Neural progenitor cell (in vitro differentiated cells): ENCODE measurements at regions not wholly inside any gene's neighbourhood (a gene's known extent, or its start where the extent isn't known, plus 50 kb on each side); places are given as distances from the start of the nearest gene placed in this dataset.
A peak's percentile ranks its signal among the peaks of the same experiment; 100 is the strongest.

Experiments
- DNase-seq: peaks from one replicate; pipeline ENCODE4 v3.0.0-alpha.2; 2016; ENCODE audit warnings: low spot score
- H2AFZ ChIP-seq: fragments of 200-600 bp; sonication (generic); replicated peaks from 2 replicates; pipeline ENCODE4 v1.6.1; 2016; ENCODE audit warnings: antibody characterized with exemption
- H3F3A ChIP-seq: fragments of 200-600 bp; sonication (generic); 2 replicates; pipeline ENCODE4 v1.6.1; 2016; ENCODE audit warnings: antibody characterized with exemption, low read depth
- H3K27ac ChIP-seq: fragments of 200-600 bp; sonication (generic); 2 replicates; pipeline ENCODE4 v1.5.1; 2016; ENCODE audit warnings: mild to moderate bottlenecking
- H3K27me3 ChIP-seq: fragments of 200-600 bp; sonication (generic); 2 replicates; pipeline ENCODE4 v1.6.1; 2016; ENCODE audit warnings: mild to moderate bottlenecking, moderate library complexity
- H3K36me3 ChIP-seq: fragments of 200-600 bp; sonication (generic); 2 replicates; pipeline ENCODE4 v1.5.1; 2016
- H3K4me1 ChIP-seq: fragments of 200-600 bp; sonication (generic); 2 replicates; pipeline ENCODE4 v1.6.1; 2016; ENCODE audit warnings: mixed run types
- H3K4me2 ChIP-seq: fragments of 200-600 bp; sonication (generic); 2 replicates; pipeline ENCODE4 v1.6.1; 2016
- H3K4me3 ChIP-seq: fragments of 200-600 bp; sonication (generic); 2 replicates; pipeline ENCODE4 v1.5.1; 2016
- H3K79me2 ChIP-seq: fragments of 200-600 bp; sonication (generic); 2 replicates; pipeline ENCODE4 v1.6.1; 2016; ENCODE audit warnings: low read depth
- H3K9ac ChIP-seq: fragments of 200-600 bp; sonication (generic); 2 replicates; pipeline ENCODE4 v1.6.1; 2016
- H3K9me3 ChIP-seq: fragments of 200-600 bp; sonication (generic); 2 replicates; pipeline ENCODE4 v1.5.1; 2016; ENCODE audit warnings: low read depth
- H4K20me1 ChIP-seq: fragments of 200-600 bp; sonication (generic); 2 replicates; pipeline ENCODE4 v1.6.1; 2016; ENCODE audit warnings: low read depth
- H3K27ac Mint-ChIP-seq: 3 replicates; pipeline ENCODE4 v1.8.0; 2021; ENCODE audit warnings: mixed read lengths
- H3K27me3 Mint-ChIP-seq: 2 replicates; pipeline ENCODE4 v1.8.0; 2022; ENCODE audit warnings: low read depth, mild to moderate bottlenecking, inconsistent platforms, moderate library complexity, mixed read lengths; ENCODE audit not compliant: insufficient read depth
- H3K36me3 Mint-ChIP-seq: 3 replicates; pipeline ENCODE4 v1.8.0; 2021; ENCODE audit warnings: mixed read lengths
- H3K4me1 Mint-ChIP-seq: 3 replicates; pipeline ENCODE4 v1.8.0; 2021; ENCODE audit warnings: mixed read lengths
- H3K4me3 Mint-ChIP-seq: 3 replicates; pipeline ENCODE4 v1.8.0; 2021; ENCODE audit warnings: mild to moderate bottlenecking, moderate library complexity, mixed read lengths
- H3K9me3 Mint-ChIP-seq: 3 replicates; pipeline ENCODE4 v1.8.0; 2020; ENCODE audit warnings: mixed read lengths
- EZH2 ChIP-seq: fragments of 200-600 bp; sonication (generic); IDR thresholded peaks from 2 replicates; pipeline ENCODE4 v1.6.1; 2017; ENCODE audit warnings: antibody characterized with exemption, mild to moderate bottlenecking, moderate library complexity
- EZH2phosphoT487 ChIP-seq: fragments of 200-600 bp; sonication (generic); IDR thresholded peaks from 2 replicates; pipeline ENCODE4 v1.6.1; 2017; ENCODE audit warnings: antibody characterized with exemption
- TF ChIP-seq, protein P1 (sequence below): fragments of 200-600 bp; sonication (generic); IDR thresholded peaks from 2 replicates; pipeline ENCODE4 v1.5.1; 2017; ENCODE audit warnings: antibody characterized with exemption, mild to moderate bottlenecking

DNA sequence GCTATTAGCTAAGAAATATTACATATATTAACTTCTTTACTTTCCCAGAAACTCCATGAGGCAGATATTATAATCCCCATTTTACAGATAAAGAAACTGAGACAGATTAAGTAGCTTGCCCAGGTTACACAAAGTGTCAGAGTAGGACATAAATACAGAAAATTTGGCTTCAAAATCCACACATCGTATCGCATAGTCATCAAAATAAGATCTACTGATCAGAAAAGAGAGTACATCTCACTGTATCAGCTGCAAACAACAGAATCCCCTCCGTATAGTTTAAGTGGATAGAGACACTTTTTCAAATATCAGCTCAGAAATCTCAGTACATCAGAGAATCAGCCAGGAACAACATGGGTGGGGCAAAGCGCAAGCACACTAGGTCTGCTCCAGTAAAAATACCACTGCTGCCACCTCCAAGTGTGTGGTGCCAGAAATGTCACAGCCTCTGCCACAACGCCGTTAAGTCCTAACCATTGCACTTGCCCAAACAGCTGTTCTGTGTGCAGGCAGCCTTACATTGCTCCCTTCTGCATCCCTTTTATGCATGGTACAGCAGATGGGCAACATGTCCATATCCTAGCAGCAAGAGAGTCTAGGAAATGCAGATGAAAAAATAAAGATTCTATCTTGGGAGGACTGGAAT lies 204.8 kb downstream of the KLF12 start:
- no peak for TF ChIP-seq EZH2phosphoT487
- TF ChIP-seq EZH2 = no peak
- TF ChIP-seq, protein P1, sequence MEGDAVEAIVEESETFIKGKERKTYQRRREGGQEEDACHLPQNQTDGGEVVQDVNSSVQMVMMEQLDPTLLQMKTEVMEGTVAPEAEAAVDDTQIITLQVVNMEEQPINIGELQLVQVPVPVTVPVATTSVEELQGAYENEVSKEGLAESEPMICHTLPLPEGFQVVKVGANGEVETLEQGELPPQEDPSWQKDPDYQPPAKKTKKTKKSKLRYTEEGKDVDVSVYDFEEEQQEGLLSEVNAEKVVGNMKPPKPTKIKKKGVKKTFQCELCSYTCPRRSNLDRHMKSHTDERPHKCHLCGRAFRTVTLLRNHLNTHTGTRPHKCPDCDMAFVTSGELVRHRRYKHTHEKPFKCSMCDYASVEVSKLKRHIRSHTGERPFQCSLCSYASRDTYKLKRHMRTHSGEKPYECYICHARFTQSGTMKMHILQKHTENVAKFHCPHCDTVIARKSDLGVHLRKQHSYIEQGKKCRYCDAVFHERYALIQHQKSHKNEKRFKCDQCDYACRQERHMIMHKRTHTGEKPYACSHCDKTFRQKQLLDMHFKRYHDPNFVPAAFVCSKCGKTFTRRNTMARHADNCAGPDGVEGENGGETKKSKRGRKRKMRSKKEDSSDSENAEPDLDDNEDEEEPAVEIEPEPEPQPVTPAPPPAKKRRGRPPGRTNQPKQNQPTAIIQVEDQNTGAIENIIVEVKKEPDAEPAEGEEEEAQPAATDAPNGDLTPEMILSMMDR = no peak
- H3K36me3 ChIP-seq = no peaks in the 10 kb centered on the region
- H3K27me3 ChIP-seq = no peaks in the 10 kb centered on the region
- H3F3A ChIP-seq = no peaks in the 10 kb centered on the region
- H3K4me3 ChIP-seq = no peak overlapping the region
- Mint-ChIP-seq H3K4me1 (no peaks in the 10 kb centered on the region), H3K27ac (no peak overlapping the region), H3K36me3 (peaks cover 4% of the 10 kb centered on the region), H3K27me3 (no peaks in the 10 kb centered on the region), H3K4me3 (no peak overlapping the region), H3K9me3 (peaks cover 2% of the 10 kb centered on the region)
- H3K9ac ChIP-seq = no peak overlapping the region
- no peaks in the 10 kb centered on the region for H4K20me1 ChIP-seq
- no peak for DNase-seq
- no peak overlapping the region for H2AFZ ChIP-seq
- H3K4me2 ChIP-seq = no peak overlapping the region
- H3K27ac ChIP-seq = no peak overlapping the region
- H3K79me2 ChIP-seq = no peaks in the 10 kb centered on the region
- H3K4me1 ChIP-seq = no peaks in the 10 kb centered on the region
- no peaks in the 10 kb centered on the region for H3K9me3 ChIP-seq

DNA sequence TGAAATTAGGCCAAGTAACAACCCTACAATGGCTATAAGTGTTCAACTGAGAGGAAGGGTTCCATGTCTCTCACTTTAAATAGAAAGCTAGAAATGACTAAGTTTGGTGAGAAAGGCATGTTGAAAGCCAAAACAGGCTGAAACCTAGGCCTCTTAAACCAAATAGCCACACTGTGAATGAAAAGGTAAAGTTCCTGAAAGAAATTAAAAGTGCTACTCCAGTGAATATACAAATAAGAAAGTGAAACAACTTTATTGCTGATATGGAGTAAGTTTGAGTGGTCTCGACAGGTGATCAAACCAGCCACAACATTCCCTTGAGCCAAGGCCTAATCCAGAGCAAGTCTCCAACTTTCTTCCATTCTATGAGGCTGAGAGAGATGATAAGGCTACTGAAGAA lies 209.6 kb downstream of the KLF12 start:
- Mint-ChIP-seq H3K9me3 (peaks cover 2% of the 10 kb centered on the region), H3K27ac (no peak overlapping the region), H3K4me1 (peaks cover 16% of the 10 kb centered on the region), H3K36me3 (peaks cover 2% of the 10 kb centered on the region), H3K4me3 (no peak overlapping the region), H3K27me3 (no peaks in the 10 kb centered on the region)
- H3K27ac ChIP-seq = no peak overlapping the region
- DNase-seq = no peak
- H3K79me2 ChIP-seq = no peaks in the 10 kb centered on the region
- H3K27me3 ChIP-seq = no peaks in the 10 kb centered on the region
- no peak overlapping the region for H3K4me3 ChIP-seq
- TF ChIP-seq, protein P1 = no peak
- TF ChIP-seq EZH2 (no peak), EZH2phosphoT487 (no peak)
- H3F3A ChIP-seq = no peaks in the 10 kb centered on the region
- no peaks in the 10 kb centered on the region for H3K36me3 ChIP-seq
- H3K4me1 ChIP-seq = peaks cover 11% of the 10 kb centered on the region
- no peak overlapping the region for H3K9ac ChIP-seq
- no peak overlapping the region for H2AFZ ChIP-seq
- no peaks in the 10 kb centered on the region for H3K9me3 ChIP-seq
- no peak overlapping the region for H3K4me2 ChIP-seq
- no peaks in the 10 kb centered on the region for H4K20me1 ChIP-seq

DNA sequence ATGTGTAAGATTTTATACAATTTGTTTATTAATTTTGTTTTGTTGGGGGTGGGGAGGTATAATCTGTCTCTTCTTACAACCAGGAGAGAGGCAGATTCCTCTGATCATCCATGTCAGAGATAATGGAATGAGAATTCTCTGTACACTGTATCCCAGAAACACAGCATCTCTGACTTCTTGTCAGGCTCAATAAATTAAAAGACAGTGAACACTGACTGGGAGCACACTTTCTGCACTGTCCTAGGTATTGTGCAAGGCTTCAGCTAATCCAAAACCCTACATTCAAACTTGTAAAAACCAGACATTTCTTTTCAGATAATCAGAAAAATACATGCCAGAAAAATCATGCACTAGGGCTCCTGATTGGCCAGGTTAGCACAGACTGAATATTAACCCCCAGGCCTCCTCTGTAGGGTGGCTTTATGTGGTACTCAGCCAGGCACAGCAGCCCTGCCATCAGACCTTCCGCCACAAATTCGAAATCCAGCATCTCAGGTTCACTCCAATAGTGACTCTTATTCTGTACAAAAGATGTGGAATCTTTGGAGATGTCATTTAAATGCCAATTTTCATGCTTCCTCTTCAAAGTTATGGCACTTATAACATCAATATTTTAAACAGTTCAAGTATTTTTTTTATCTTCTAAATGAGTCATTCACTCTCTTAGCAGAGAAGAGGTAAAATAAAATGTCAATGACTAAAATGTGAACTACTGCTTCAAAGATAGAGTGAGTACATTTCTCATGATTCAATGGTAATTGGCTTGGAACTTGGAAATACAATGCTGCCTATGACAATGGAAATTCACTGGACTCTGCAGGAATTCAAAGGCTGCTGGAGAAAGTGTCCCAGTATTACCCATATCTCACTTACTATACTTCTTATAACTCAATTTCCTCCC lies 211.5 kb downstream of the KLF12 start:
- Mint-ChIP-seq H3K4me3 (no peak overlapping the region), H3K9me3 (peaks cover 2% of the 10 kb centered on the region), H3K27me3 (no peaks in the 10 kb centered on the region), H3K36me3 (peaks cover 2% of the 10 kb centered on the region), H3K27ac (no peak overlapping the region), H3K4me1 (peaks cover 16% of the 10 kb centered on the region)
- no peaks in the 10 kb centered on the region for H3K79me2 ChIP-seq
- H3K36me3 ChIP-seq = no peaks in the 10 kb centered on the region
- H3K9ac ChIP-seq = no peak overlapping the region
- peak overlapping the region; percentile 19 for H3K4me2 ChIP-seq
- H3K4me1 ChIP-seq = peaks cover 11% of the 10 kb centered on the region
- no peaks in the 10 kb centered on the region for H3F3A ChIP-seq
- H2AFZ ChIP-seq = no peak overlapping the region
- no peak overlapping the region for H3K4me3 ChIP-seq
- H4K20me1 ChIP-seq = no peaks in the 10 kb centered on the region
- no peak overlapping the region for H3K27ac ChIP-seq
- no peaks in the 10 kb centered on the region for H3K27me3 ChIP-seq
- H3K9me3 ChIP-seq = no peaks in the 10 kb centered on the region
- no peak for TF ChIP-seq EZH2phosphoT487
- no peak for TF ChIP-seq EZH2
- TF ChIP-seq, protein P1 = no peak
- no peak for DNase-seq
